H1 (cell line): ENCODE measurements at regions not wholly inside any gene's neighbourhood (a gene's known extent, or its start where the extent isn't known, plus 50 kb on each side); places are given as distances from the start of the nearest gene placed in this dataset.

Source experiments
- CTCF ChIA-PET: fragments of 300-600 bp; sonication (Branson Sonifier 250); formaldehyde crosslinking; loops from one replicate; lab custom pipeline; 2021; ENCODE audit not compliant: partially characterized antibody; lab: Charles Lee
- POLR2A ChIA-PET: fragments of 300-600 bp; sonication (Branson Sonifier 250); formaldehyde crosslinking; loops from one replicate; lab custom pipeline; 2021; ENCODE audit warnings: inconsistent platforms; ENCODE audit not compliant: partially characterized antibody; lab: Charles Lee
- DNase-seq, 2 experiments: peaks; one replicate each; pipeline versions ENCODE4 v3.0.0 to v3.0.0-alpha.2; 2010 to 2022; ENCODE audit warnings: low spot score in 2 of 2, low read depth in 1 of 2, mixed read lengths in 1 of 2
- FAIRE-seq: peaks from 2 replicates; lab custom pipeline; 2011; peaks lifted over from hg19 to GRCh38; lab: Jason Lieb, UNC
- H2AFZ ChIP-seq: 2 replicates; pipeline ENCODE4 v1.8.1; 2012; ENCODE audit warnings: low read length, inconsistent platforms
- H2AK5ac ChIP-seq: 2 replicates; pipeline ENCODE4 v1.6.1; 2013; ENCODE audit warnings: low read depth, low read length
- H2BK120ac ChIP-seq: replicated peaks from 2 replicates; pipeline ENCODE3; 2013; ENCODE audit warnings: low read depth, low read length, inconsistent platforms
- H2BK12ac ChIP-seq: 2 replicates; pipeline ENCODE4 v1.6.1; 2013; ENCODE audit warnings: low read depth, low read length
- H2BK15ac ChIP-seq: 2 replicates; pipeline ENCODE4 v1.6.1; 2013; ENCODE audit warnings: low read length
- H2BK20ac ChIP-seq: 2 replicates; pipeline ENCODE4 v1.6.1; 2013; ENCODE audit warnings: low read length
- H2BK5ac ChIP-seq: 2 replicates; pipeline ENCODE4 v1.6.1; 2013; ENCODE audit warnings: low read depth, low read length
- H3K14ac ChIP-seq: 2 replicates; pipeline ENCODE4 v1.6.1; 2013; ENCODE audit warnings: inconsistent platforms; ENCODE audit not compliant: insufficient read length
- H3K18ac ChIP-seq: 2 replicates; pipeline ENCODE4 v1.6.1; 2013; ENCODE audit warnings: low read length; ENCODE audit errors: extremely low read depth
- H3K23ac ChIP-seq: 2 replicates; pipeline ENCODE4 v1.6.1; 2013; ENCODE audit warnings: inconsistent platforms; ENCODE audit not compliant: insufficient read length
- H3K23me2 ChIP-seq: 2 replicates; pipeline ENCODE4 v1.6.1; 2013; ENCODE audit warnings: low read depth, low read length
- H3K27ac ChIP-seq: 2 replicates; pipeline ENCODE4 v1.6.1; 2011; ENCODE audit warnings: low read depth, low read length, inconsistent platforms
- H3K27me3 ChIP-seq, 4 experiments: replicated peaks in 1 of 4; 1 replicate in 1 of 4; 2 replicates in 3 of 4; pipeline versions ENCODE4 v1.6.1 to v1.8.1; 2011 to 2013; ENCODE audit warnings: low read length in 3 of 4, mild to moderate bottlenecking in 3 of 4, inconsistent platforms in 2 of 4, mixed read lengths in 2 of 4, moderate library complexity in 1 of 4; ENCODE audit not compliant: control insufficient read depth in 3 of 4, insufficient read depth in 3 of 4; ENCODE audit errors: extremely low read depth in 1 of 4
- H3K36me3 ChIP-seq, 4 experiments: 2 replicates each; pipeline versions ENCODE4 v1.6.1 to v1.8.1; 2011 to 2013; ENCODE audit warnings: mild to moderate bottlenecking in 4 of 4, low read length in 3 of 4, moderate library complexity in 2 of 4, control low read depth in 1 of 4, inconsistent platforms in 1 of 4; ENCODE audit not compliant: insufficient read depth in 4 of 4, control insufficient read depth in 2 of 4
- H3K4ac ChIP-seq: replicated peaks from 2 replicates; pipeline ENCODE3; 2013; ENCODE audit warnings: low read length, low read depth, mixed read lengths, inconsistent platforms; ENCODE audit not compliant: insufficient read length
- H3K4me1 ChIP-seq, 4 experiments: replicated peaks in 1 of 4; 1 replicate in 1 of 4; 2 replicates in 3 of 4; pipeline versions ENCODE4 v1.6.1 to v1.8.1; 2011 to 2013; ENCODE audit warnings: low read length in 3 of 4, inconsistent platforms in 2 of 4, mixed read lengths in 1 of 4; ENCODE audit not compliant: insufficient read depth in 4 of 4, control insufficient read depth in 3 of 4
- H3K4me2 ChIP-seq, 2 experiments: 2 replicates each; pipeline versions ENCODE4 v1.6.1 to v1.8.1; 2011 to 2013; ENCODE audit warnings: low read depth in 2 of 2, low read length in 2 of 2, control low read depth in 1 of 2, inconsistent platforms in 1 of 2, mild to moderate bottlenecking in 1 of 2; ENCODE audit not compliant: insufficient read depth in 1 of 2
- H3K4me3 ChIP-seq, 4 experiments: fragments of 200-600, 300-600 bp in 1 of 4; sonication (generic), shearing (Covaris generic), sonication (Bioruptor Twin) in 1 of 4; 2 replicates each; pipeline versions ENCODE4 v1.5.1 to v1.8.1; 2011 to 2016; ENCODE audit warnings: low read length in 4 of 4, low read depth in 3 of 4, control low read depth in 2 of 4, inconsistent platforms in 2 of 4, mild to moderate bottlenecking in 2 of 4, mixed read lengths in 1 of 4, moderate library complexity in 1 of 4; ENCODE audit not compliant: insufficient read depth in 2 of 4; ENCODE audit errors: extremely low read depth in 1 of 4
- H3K56ac ChIP-seq: replicated peaks from 2 replicates; pipeline ENCODE3; 2013; ENCODE audit warnings: low read depth, mild to moderate bottlenecking, mixed read lengths, low read length, inconsistent platforms; ENCODE audit not compliant: insufficient read length
- H3K79me1 ChIP-seq: 2 replicates; pipeline ENCODE4 v1.6.1; 2013; ENCODE audit warnings: low read depth, low read length, control low read depth
- H3K79me2 ChIP-seq, 2 experiments: 2 replicates each; pipeline versions ENCODE4 v1.6.1 to v1.8.1; 2012 to 2013; ENCODE audit warnings: low read length in 2 of 2, mild to moderate bottlenecking in 2 of 2, inconsistent platforms in 1 of 2; ENCODE audit not compliant: insufficient read depth in 2 of 2, control insufficient read depth in 1 of 2
- H3K9ac ChIP-seq, 4 experiments: replicated peaks in 1 of 4; 1 replicate in 1 of 4; 2 replicates in 3 of 4; pipeline versions ENCODE4 v1.6.1 to v1.8.1; 2011 to 2013; ENCODE audit warnings: low read depth in 3 of 4, low read length in 3 of 4, control low read depth in 2 of 4, mild to moderate bottlenecking in 2 of 4, moderate library complexity in 2 of 4, inconsistent platforms in 1 of 4; ENCODE audit errors: extremely low read depth in 1 of 4
- H3K9me3 ChIP-seq, 2 experiments: 2 replicates each; pipeline versions ENCODE4 v1.6.1 to v1.8.1; 2012 to 2013; ENCODE audit warnings: mild to moderate bottlenecking in 2 of 2, moderate library complexity in 2 of 2, control low read depth in 1 of 2, inconsistent platforms in 1 of 2, low read depth in 1 of 2, low read length in 1 of 2, mixed read lengths in 1 of 2; ENCODE audit not compliant: insufficient read depth in 2 of 2
- H4K20me1 ChIP-seq, 2 experiments: replicated peaks in 1 of 2; 2 replicates each; pipeline versions ENCODE3 to v1.8.1; 2011 to 2013; ENCODE audit warnings: inconsistent platforms in 2 of 2, low read length in 2 of 2, mild to moderate bottlenecking in 1 of 2; ENCODE audit not compliant: insufficient read depth in 2 of 2, control insufficient read depth in 1 of 2
- H4K5ac ChIP-seq: 2 replicates; pipeline ENCODE4 v1.6.1; 2013; ENCODE audit warnings: low read length, low read depth, mixed read lengths, inconsistent platforms; ENCODE audit not compliant: insufficient read length
- H4K8ac ChIP-seq: 2 replicates; pipeline ENCODE4 v1.8.0; 2013; ENCODE audit warnings: mild to moderate bottlenecking, moderate library complexity, low read length, inconsistent platforms; ENCODE audit not compliant: insufficient read depth; ENCODE audit errors: extremely low read depth
- H4K91ac ChIP-seq: replicated peaks from 2 replicates; pipeline ENCODE3; 2013; ENCODE audit warnings: low read length, mixed read lengths, inconsistent platforms; ENCODE audit not compliant: insufficient read length
- SRF ChIP-seq: IDR thresholded peaks from 2 replicates; pipeline ENCODE4 v1.6.1; 2011; ENCODE audit warnings: mild to moderate bottlenecking, low read depth, low read length, moderate library complexity
- WGBS, 2 experiments: shearing (Covaris generic) in 1 of 2; methylation state at CpG; one replicate each; pipeline versions ENCODE4 v1.1.6 to v1.1.7; 2013 to 2015; ENCODE audit warnings: low lambda C conversion rate in 2 of 2, mixed read lengths in 2 of 2, inconsistent platforms in 1 of 2, low coverage in 1 of 2, missing lambda C conversion rate in 1 of 2; ENCODE audit not compliant: insufficient replicate concordance in 2 of 2, insufficient coverage in 1 of 2, insufficient read length in 1 of 2; ENCODE audit errors: extremely low coverage in 1 of 2, missing lambda C conversion rate in 1 of 2; 5-methylcytosine and 5-hydroxymethylcytosine counted together

GRCh38 chr7:86933295-86933845 lies 126.1 kb downstream of the ELAPOR2 start:
- no peak overlapping the region for H3K9ac ChIP-seq
- no peak overlapping the region for H2BK12ac ChIP-seq
- H4K91ac ChIP-seq, result no peak overlapping the region
- no peak overlapping the region for H3K27ac ChIP-seq
- H3K4me1 ChIP-seq, result no peaks in the 10 kb centered on the region
- no peak overlapping the region for H2AK5ac ChIP-seq
- CTCF ChIA-PET, result interaction anchor here (4.5 kb wide), 1 partner anchor 215 kb away, joined by 24 read pairs; no protein-coding TSS in a partner anchor
- H2AFZ ChIP-seq, result no peak overlapping the region
- 92% methylated on average over 4 of the region's 4 CpGs; no CpG with 5 or more reads in 1 of the 2 experiments for WGBS, 2 experiments
- no peaks in the 10 kb centered on the region; the same call in 1 of the 2 replicates for H3K79me1 ChIP-seq
- no peak overlapping the region for H2BK15ac ChIP-seq
- H3K9me3 ChIP-seq, result no peaks in the 10 kb centered on the region
- H2BK20ac ChIP-seq, result no peak overlapping the region
- no peak overlapping the region for H3K18ac ChIP-seq
- no peak overlapping the region for H4K8ac ChIP-seq
- no peak overlapping the region for H3K23ac ChIP-seq
- no peak for DNase-seq
- H3K14ac ChIP-seq, result no peak overlapping the region
- no peak overlapping the region for H2BK120ac ChIP-seq
- no peak overlapping the region for H3K56ac ChIP-seq
- peaks cover 0 to 24% (median 6%) of the 10 kb centered on the region in 4 experiments; a peak in 6 of 8 replicates for H3K36me3 ChIP-seq
- POLR2A ChIA-PET, result interaction anchor here (0.7 kb wide), 1 partner anchor 219 kb away, joined by 4 read pairs; the partner anchor contains the start of gene DMTF1
- no peak overlapping the region for H3K4me3 ChIP-seq
- peaks cover 0 to 1% (median 0%) of the 10 kb centered on the region in 4 experiments; a peak in 1 of 7 replicates for H3K27me3 ChIP-seq
- H2BK5ac ChIP-seq, result no peak overlapping the region
- no peaks in the 10 kb centered on the region for H4K20me1 ChIP-seq
- no peaks in the 10 kb centered on the region for H3K23me2 ChIP-seq
- no peak for FAIRE-seq
- H3K79me2 ChIP-seq, result no peaks in the 10 kb centered on the region
- no peak overlapping the region for H3K4ac ChIP-seq
- H3K4me2 ChIP-seq, result no peak overlapping the region
- H4K5ac ChIP-seq, result no peak overlapping the region
- TF ChIP-seq SRF, result peak; percentile 46; the same call in 1 of the 2 replicates
